Ovary (tissue), 3 donors: ENCODE measurements at regions not wholly inside any gene's neighbourhood (a gene's known extent, or its start where the extent isn't known, plus 50 kb on each side); places are given as distances from the start of the nearest gene placed in this dataset.
"Not testable (repeated sequence)": the region's sequence is repeated elsewhere in the genome, so short reads cannot be mapped to it uniquely, and the experiment has no call there.

Experiments used
- CTCF ChIP-seq, 3 donors: fragments of 450-650 bp in 2 of 3; fragments of 200-600 bp in 1 of 3; IDR thresholded peaks; one replicate each; pipeline versions ENCODE4 v1.5.1 to v1.8.0; 2016 to 2022; ENCODE audit warnings: antibody characterized with exemption in 3 of 3, mild to moderate bottlenecking in 1 of 3
- EP300 ChIP-seq: sonication (generic); formaldehyde crosslinking; IDR thresholded peaks from one replicate; pipeline ENCODE4 v1.6.1; 2017; ENCODE audit warnings: antibody characterized with exemption
- donor health status: DM: no; HTN: no; CAD: no.

DNA sequence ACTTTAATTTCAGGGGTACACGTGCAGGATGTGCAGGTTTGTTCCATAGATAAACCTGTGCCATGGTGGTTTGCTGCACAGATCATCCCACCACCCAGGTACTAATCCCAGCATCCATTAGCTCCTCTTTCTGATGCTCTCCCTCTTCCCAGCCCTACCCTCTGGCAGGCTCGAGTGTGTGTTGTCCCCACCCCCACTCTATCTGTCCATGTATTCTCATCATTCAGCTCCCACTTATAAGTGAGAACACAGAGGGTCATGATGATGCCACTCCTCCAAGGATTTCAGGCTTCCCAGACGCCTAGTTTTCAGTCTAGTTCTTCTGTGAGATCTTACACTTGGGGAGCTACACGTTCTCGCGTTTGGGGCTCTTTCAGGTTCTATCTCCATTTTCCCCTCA is 93.4 kb upstream of the NBPF11 start:
- not testable (repeated sequence) for TF ChIP-seq EP300; CTCF (IDR thresholded peaks at IDR 0.05)
